ENCODE measurements at regions not wholly inside any gene's neighbourhood (a gene's known extent, or its start where the extent isn't known, plus 50 kb on each side); places are given as distances from the start of the nearest gene placed in this dataset.

DNA sequence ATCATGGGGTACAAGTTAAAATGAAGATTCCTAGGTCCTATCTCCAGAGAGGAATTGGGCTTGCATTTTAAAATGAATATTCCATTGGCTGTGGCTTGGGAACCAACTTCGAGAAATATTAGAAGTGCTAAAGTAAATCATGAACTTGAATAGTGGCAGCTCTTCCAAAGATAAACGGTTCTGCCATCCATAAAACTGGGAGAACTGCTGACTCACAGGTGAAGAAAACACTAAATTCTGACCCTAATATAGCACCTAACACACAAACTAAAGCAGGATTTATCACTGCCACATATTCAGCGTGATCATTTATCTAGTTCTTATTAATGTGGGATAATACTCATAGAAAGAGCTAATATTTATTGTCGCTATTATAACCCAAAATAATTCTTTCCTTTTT is 508.1 kb upstream of the ID4 start:
- CTCF ChIA-PET, result no interaction called here
- DNase-seq (ENCODE audit: low read depth, low spot score), result no peak

GRCh38 chr6:19331089-19331488 is 506.1 kb upstream of the ID4 start:
- no peak for DNase-seq (ENCODE audit: low read depth, low spot score)
- TF ChIP-seq, protein P1, sequence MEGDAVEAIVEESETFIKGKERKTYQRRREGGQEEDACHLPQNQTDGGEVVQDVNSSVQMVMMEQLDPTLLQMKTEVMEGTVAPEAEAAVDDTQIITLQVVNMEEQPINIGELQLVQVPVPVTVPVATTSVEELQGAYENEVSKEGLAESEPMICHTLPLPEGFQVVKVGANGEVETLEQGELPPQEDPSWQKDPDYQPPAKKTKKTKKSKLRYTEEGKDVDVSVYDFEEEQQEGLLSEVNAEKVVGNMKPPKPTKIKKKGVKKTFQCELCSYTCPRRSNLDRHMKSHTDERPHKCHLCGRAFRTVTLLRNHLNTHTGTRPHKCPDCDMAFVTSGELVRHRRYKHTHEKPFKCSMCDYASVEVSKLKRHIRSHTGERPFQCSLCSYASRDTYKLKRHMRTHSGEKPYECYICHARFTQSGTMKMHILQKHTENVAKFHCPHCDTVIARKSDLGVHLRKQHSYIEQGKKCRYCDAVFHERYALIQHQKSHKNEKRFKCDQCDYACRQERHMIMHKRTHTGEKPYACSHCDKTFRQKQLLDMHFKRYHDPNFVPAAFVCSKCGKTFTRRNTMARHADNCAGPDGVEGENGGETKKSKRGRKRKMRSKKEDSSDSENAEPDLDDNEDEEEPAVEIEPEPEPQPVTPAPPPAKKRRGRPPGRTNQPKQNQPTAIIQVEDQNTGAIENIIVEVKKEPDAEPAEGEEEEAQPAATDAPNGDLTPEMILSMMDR (IDR thresholded peaks at IDR 0.05; ENCODE audit: insufficient read depth, low read length, missing control alignments), result no peak
- POLR2A ChIA-PET, result no interaction called here
- H3K4me3 ChIP-seq (ENCODE audit: low read depth, low read length), result no peak overlapping the region
- CTCF ChIA-PET, result no interaction called here

More for the DNA sequence above, 508.1 kb upstream of the ID4 start:
- POLR2A ChIA-PET, result no interaction called here
- TF ChIP-seq, protein P1 (IDR thresholded peaks at IDR 0.05; ENCODE audit: insufficient read depth, low read length, missing control alignments), result no peak
- no peak overlapping the region for H3K4me3 ChIP-seq (ENCODE audit: low read depth, low read length)

GRCh38 chr6:19332806-19333460 is 504.2 kb upstream of the ID4 start:
- DNase-seq (ENCODE audit: low read depth, low spot score), result no peak
- TF ChIP-seq, protein P1 (IDR thresholded peaks at IDR 0.05; ENCODE audit: insufficient read depth, low read length, missing control alignments), result no peak
- ChIA-PET POLR2A (no interaction called here), CTCF (no interaction called here)
- H3K4me3 ChIP-seq (ENCODE audit: low read depth, low read length), result no peak overlapping the region

- ChIA-PET CTCF (no interaction called here), POLR2A (no interaction called here)
- H3K4me3 ChIP-seq (ENCODE audit: low read depth, low read length), result no peak overlapping the region
- DNase-seq (ENCODE audit: low read depth, low spot score), result no peak
- TF ChIP-seq, protein P1 (IDR thresholded peaks at IDR 0.05; ENCODE audit: insufficient read depth, low read length, missing control alignments), result no peak
These were observed 503.2 kb upstream of the ID4 start for GRCh38 chr6:19333936-19334335.

- TF ChIP-seq, protein P1 (IDR thresholded peaks at IDR 0.05; ENCODE audit: insufficient read depth, low read length, missing control alignments), result no peak
- POLR2A ChIA-PET, result no interaction called here
- no peak overlapping the region for H3K4me3 ChIP-seq (ENCODE audit: low read depth, low read length)
- CTCF ChIA-PET, result no interaction called here
- no peak for DNase-seq (ENCODE audit: low read depth, low spot score)
These were observed 500.6 kb upstream of the ID4 start for GRCh38 chr6:19336579-19336978.

- DNase-seq (ENCODE audit: low read depth, low spot score), result no peak
- ChIA-PET POLR2A (no interaction called here), CTCF (no interaction called here)
- H3K4me3 ChIP-seq (ENCODE audit: low read depth, low read length), result no peak overlapping the region
- TF ChIP-seq, protein P1 (IDR thresholded peaks at IDR 0.05; ENCODE audit: insufficient read depth, low read length, missing control alignments), result no peak
These were observed 500.1 kb upstream of the ID4 start for GRCh38 chr6:19337101-19337500.

Measured in AG04449 (cell line).